GM18520 (cell line): ENCODE measurements at regions not wholly inside any gene's neighbourhood (a gene's known extent, or its start where the extent isn't known, plus 50 kb on each side); places are given as distances from the start of the nearest gene placed in this dataset.

ENCODE experiments used
- ATAC-seq: cut with Tn5 transposase; IDR thresholded peaks from one replicate; pipeline ENCODE4 v1.9.1; 2021; ENCODE audit not compliant: unreplicated experiment

DNA sequence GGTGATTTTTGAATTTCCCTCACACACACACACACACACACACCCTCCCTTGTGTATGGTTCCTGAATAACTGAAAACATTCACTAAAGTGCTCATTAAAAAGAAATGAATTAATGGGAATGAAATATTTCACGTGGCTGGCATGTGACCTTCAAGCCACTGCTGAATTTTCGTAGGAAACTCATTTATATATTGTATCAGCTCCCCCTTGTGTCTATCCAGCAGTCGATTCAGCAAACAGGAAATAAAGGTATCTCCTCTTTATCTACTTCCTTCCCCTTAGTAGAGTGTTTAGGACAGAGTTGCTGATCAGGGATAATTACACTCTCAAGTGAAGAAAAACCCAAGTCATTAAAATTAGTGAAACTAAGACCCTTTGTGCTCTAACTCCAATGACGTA is 912.6 kb upstream of the LCORL start:
- no peak for ATAC-seq

DNA sequence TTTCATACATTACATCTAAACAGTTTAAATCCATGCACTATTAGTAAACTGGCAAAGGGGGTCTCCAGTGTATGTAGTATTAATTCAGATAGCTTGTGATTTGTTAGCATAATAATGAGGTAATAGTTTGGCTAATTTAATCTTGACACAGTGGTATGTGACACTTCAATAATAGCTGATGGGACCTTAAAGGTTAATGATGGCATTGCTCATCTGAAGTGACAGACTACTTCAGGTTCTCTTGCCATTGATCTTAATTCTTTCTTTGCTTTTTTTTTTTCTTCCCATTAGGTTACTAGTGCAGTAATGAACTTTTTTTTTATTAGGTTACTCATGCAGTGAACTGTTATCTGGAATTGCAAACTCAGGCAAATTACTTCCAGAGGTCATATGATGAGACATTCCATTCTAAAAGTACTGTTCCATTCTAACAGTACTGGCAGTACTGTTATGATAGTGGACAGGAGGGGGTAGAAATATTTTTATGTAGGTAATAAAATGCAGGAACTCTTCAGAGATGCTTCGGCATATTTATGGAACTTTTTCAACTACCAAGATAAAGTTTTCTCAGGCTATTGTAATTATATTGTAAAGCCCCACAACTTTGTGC is 911.3 kb upstream of the LCORL start:
- no peak for ATAC-seq

GRCh38 chr4:18931643-18932377 is 910.3 kb upstream of the LCORL start:
- ATAC-seq: no peak

DNA sequence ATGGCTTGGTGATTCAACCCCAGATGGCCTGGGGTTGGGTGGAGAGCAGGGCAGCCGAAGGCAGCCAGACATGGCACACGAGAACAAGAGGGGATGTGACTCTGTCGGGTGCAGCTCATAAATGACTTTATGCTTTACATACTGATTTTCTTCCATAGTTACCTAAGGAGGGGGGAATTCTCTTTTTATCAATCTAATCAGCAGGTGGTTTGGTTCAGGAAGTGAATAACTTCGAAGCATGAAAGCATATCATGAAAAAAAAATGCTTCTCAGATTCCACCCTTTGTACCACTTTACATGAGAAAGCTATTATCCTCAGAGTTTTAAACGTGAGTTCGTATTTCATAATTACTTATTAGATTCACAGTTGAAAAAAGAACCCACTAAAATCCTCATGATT is 908.9 kb upstream of the LCORL start:
- ATAC-seq: no peak

GRCh38 chr4:18923496-18924161 is 902.1 kb upstream of the LCORL start:
- ATAC-seq: no peak

- ATAC-seq: no peak
These were observed 896.1 kb upstream of the LCORL start for GRCh38 chr4:18917689-18918088.

DNA sequence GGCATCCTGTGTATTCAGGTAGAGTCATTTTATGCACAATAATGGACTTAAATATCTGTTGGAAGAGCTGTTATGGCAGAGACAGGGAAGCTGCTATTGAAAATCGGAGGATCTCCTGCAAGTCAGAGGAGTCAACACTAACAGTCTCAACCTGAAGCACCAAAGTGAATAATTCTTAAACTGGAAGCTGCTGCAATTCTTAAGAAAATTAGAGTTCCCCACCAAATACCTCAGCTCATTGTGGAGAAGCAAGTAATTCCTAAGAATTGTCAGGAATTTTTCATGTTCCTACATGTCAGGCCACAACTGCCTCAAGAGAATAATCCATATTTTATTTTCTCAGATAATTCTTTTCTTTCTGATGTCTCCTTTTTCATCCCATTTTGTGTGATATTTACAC is 892.6 kb upstream of the LCORL start:
- no peak for ATAC-seq

DNA sequence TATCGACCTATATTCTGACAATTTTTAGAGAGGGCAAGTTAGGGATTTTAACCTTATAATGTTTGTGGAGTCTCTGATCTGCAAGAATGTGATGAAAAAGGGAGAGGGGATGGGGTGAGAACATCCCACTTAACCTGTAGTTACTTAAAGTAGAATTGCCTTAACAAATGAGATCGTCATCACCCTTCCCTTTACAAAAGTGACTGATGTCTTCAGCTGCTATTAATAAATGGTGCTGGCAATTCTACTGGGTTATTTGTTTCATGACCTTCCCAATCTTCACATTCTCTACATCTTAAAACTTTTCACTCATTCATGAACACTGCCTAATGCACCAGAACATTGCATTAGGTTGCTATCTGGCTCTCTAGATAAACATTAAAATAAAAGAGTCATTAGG is 873.4 kb upstream of the LCORL start:
- no peak for ATAC-seq

- no peak for ATAC-seq
These were observed 860.9 kb upstream of the LCORL start for GRCh38 chr4:18882468-18882867.

DNA sequence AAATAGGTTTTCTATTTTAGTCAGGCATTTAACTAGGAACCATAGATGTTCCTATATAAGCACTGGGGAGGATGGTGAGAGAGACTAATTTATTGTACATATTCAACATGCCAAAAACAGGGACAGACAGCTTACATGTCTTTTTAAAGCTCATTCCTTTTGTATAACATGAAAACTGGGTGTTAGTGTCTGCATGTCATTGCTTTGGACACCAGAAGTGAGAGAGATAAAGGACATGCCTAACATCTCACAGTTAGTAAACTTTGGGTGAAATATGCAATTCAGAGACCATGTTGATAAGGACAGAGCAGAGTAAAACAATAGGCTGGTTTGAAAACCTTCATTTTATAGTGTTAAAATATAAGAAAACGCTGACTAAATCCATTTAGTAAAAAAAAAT is 860.0 kb upstream of the LCORL start:
- ATAC-seq: no peak

DNA sequence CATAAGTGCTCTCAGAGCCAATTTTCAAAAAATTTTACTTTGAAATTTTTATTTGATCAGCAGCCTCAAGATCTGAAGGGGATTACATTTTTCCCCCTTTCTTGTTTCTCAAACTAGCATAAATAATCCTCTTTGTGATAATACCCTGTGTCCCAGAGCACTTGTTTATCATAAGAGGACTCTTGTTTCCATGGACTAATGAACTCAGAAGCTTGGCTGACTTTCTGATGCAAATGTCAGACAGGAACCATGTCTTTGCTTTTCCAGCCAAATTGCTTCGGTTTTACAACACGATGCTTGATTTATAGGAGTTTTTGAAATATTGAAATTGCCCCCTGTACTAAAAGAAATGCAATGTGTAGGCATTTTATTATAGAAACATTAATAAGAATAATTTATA is 859.3 kb upstream of the LCORL start:
- no peak for ATAC-seq

GRCh38 chr4:18878561-18878960 is 857.0 kb upstream of the LCORL start:
- no peak for ATAC-seq

- ATAC-seq: no peak
These were observed 847.6 kb upstream of the LCORL start for GRCh38 chr4:18869166-18869565.

DNA sequence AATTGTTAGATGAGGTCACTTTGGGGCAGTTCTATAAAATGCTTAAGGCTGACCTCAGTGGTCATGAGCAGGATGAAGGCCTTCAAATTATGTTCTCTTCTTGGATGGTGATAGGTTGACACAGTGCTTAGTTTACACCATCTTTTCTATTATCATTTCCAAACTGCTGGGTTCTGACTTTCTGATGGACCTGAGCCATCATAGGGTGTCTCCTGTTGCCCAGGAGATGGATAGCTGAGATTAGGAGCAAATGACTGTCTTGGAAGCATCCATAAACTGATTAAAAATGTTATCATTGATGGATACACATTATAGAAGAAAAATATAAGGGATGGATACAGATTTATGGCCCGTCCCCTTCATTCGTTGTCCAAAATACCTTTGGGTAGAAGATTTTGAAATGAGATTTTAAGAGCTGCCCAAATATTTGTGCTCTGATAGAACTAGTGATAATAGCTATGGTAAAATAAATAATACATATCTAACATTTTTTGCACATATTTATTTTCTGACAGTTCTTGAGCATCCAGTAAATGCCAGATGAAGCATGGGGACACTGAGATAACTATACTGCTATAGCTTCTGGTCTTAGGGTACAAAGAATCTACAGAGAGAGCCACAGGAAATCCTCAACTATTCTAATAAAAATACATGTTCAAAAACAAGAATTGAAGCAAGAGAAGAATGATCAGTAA is 839.4 kb upstream of the LCORL start:
- no peak for ATAC-seq

- no peak for ATAC-seq
These were observed 837.9 kb upstream of the LCORL start for GRCh38 chr4:18859468-18859867.

- no peak for ATAC-seq
These were observed 836.8 kb upstream of the LCORL start for GRCh38 chr4:18858229-18858922.

DNA sequence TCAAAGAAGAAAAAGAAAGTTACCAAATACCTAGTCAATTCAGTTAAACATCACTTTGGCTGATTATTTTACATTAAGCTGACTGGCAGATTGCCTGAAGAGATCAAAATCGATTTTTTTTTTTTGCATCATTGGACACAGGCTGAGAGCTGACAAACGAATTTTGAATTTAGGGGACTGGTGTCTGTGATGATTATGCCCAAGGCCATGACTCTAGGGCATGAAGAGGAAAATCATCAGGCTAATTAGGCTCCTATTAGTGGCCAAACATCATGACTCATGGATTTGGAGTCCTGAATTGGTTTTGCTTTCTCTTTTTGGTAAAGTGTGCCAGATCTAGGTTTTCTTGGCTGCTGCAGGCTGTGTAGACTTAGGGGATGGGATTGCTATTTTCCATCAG is 829.3 kb upstream of the LCORL start:
- no peak for ATAC-seq

GRCh38 chr4:18847249-18847890 is 825.8 kb upstream of the LCORL start:
- no peak for ATAC-seq

- no peak for ATAC-seq
These were observed 824.8 kb upstream of the LCORL start for GRCh38 chr4:18846313-18846712.

GRCh38 chr4:18844726-18845125 is 823.2 kb upstream of the LCORL start:
- ATAC-seq: no peak

DNA sequence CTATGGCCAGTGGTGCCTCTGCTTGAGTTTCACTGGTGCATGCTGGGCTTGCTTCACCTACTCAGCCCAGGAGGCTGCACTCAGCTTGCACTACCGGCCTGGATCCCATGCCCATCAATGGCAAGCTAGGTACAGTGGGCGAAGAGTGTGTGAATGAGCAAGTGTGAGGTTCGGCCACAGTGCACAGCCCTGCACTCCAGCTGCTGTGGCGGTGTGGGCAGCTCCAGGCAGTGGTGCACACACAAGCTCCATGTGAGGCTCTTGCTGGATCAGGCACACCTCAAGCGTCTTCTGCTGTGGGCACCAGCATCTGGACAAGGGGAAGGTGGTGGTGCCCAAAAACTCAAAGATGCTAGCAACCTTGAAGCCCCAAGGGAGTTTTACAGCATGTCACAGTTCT is 820.9 kb upstream of the LCORL start:
- no peak for ATAC-seq
